GM21619 (cell line): ENCODE measurements at regions not wholly inside any gene's neighbourhood (a gene's known extent, or its start where the extent isn't known, plus 50 kb on each side); places are given as distances from the start of the nearest gene placed in this dataset.

Experiments used
- ATAC-seq: cut with Tn5 transposase; IDR thresholded peaks from one replicate; pipeline ENCODE4 v1.9.1; 2021; ENCODE audit not compliant: unreplicated experiment

DNA sequence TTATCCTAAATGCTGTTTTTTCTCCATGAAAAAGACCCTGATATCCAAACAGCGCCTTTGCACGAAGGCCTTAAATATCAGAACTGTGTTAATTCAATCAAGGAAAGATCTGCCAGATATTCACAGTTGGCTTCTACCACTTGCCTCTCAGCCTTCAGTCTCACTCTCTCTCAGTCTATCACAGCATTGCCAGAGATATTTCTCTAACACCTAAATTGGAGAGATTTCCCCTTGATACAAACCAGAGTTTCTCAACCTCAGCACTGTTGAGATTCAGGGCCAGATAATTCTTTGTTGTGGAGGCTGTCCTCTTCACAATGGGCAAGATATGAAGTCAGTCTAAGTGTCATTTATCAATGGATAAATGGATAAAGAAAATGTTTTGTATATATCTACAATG is 454.1 kb upstream of the MAF start:
- ATAC-seq: no peak

DNA sequence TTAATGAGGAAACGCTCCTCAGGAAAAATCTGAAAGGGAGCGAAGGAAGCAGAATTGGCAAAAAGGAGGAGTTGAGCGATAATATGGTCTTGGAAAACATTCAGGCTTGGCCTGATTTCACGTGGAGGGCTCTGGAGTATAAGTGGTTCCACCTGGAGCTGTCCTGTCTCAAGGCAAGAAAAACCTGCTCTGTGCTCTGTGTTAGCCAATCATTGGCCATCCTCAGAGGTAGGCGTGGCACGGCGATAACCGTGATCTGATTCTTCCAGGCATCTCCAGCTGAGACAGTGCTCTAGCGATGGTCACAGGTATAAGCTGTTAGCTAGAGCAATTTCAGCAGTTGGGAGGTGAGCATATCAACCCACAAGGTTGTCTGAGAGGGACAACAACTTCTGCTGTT is 450.5 kb upstream of the MAF start:
- ATAC-seq: no peak

DNA sequence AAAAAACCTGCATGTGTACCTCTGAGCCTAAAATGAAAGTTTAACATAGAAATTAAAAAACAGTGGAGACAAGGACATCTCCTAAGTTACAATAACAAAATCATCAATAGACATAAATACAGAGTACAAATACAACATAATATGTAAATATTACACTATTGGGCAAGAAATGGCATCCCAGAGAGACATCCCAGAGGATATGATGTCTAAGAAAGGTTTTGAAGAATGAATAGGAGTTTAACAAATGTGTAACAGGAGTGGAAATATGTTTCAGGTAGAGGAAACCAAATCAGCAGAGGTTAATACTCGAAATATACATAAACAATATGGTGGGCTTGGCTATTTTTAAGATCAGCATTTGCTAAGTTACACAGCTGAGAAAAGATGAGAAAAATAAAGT is 447.7 kb upstream of the MAF start:
- no peak for ATAC-seq

DNA sequence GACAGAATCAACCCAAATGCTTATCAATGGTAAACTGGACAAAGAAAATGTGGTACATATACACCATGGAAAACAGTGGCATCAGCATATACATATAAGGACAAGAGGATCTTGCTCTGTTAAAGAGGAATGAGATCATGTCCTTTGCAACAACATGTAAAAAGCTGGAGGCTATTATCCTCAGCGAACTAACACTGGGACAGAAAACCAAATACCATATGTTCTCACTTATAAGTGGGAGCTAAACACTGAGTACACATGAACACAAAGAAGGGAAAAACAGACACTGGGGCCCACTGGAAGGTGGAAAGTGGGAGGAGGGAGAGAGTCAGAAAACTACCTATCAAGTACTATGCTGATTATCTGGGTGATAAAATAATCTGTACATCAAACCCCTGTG is 447.3 kb upstream of the MAF start:
- no peak for ATAC-seq

DNA sequence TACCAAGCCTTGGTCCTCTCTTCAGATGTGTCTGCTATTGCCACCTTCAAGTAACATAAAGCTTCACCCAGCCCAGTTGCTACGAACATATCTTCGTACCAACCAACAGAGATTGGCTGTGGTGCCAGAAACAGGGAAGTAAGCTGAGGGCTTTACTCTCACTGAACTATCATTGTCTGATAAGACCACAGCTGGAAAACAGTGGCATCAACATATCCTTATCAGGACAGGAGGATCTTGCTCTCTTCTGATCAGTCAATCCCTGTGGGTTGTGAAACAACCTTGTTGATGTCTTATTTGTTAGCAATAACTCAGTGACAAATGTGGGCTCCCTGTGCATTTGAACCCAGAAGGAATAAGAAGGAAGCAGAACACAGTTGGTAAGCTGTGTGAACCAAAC is 446.3 kb upstream of the MAF start:
- no peak for ATAC-seq

DNA sequence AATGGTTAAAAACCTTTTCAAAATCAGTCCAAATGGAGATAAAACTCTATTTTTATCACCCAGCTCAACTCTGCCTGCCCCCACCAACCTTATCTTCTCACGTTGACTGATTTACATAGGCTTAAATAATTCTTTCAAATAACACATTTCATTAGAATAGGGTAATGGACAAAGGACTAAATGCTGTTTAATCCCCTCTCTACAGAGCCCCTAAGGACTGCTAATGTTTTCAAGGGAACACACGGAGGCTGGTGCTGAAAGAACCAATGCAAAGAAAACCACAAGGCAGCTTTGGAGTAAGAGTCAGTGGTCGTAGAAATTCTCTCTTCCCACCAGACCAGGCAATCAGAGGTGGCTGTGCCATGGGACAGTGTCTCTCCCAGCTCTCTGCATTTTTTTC is 445.7 kb upstream of the MAF start:
- ATAC-seq: no peak

DNA sequence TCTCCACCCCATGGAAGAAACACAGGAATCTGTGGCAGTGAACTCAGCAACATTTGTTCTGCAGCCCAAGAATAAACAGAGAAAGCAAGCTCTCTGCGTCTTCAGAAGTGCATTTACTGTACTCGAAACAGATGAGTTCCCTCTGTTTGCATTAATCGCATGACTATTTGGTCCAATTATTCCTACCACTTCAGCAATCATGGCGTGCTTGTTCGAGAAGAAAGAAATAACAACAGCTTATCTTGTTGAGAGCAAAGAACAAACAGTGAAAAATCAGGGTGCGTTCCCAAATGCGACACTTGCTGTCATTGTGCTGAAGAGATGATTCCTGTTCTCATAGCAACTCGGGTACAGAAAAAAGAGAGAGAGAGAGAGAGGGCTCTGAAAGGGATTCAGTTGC is 445.3 kb upstream of the MAF start:
- ATAC-seq: no peak

DNA sequence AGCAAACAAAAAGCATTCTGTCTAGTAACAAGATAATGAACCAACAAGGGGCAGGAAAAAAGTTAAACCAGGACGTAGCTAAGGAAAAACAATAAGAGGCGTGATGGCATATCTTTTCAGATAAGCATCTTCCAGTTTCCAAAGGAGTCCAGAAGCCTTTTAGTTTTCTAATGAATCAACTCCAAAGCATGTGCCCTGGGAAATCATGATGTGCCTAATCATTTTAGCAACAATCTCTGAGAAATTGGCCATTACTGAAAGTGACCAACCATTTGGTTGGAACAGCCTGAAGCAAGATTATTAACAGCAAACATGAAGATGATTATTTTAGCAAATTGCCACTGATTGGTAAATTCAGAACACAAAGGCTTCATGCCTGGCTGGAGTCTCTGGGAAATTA is 440.9 kb upstream of the MAF start:
- ATAC-seq: no peak

DNA sequence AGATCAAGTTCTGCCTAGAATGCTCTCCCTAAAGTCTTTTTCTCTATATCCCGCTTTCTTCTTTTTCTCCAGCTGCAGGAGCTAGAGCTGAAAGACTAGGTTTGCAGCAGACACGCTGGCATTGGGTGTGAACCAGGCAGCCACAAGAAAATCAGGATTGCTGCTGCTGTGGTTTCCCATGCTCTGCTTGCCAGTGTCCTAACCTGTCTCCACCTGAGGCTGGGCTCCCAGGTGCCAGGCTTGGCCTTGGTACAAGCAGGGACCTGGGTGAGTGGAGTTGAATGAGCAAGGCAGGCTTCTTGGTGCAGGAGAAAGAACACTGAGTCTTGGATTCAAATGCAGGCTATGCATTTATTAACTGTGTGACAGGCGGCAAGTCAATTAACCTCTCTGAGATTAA is 440.3 kb upstream of the MAF start:
- no peak for ATAC-seq

DNA sequence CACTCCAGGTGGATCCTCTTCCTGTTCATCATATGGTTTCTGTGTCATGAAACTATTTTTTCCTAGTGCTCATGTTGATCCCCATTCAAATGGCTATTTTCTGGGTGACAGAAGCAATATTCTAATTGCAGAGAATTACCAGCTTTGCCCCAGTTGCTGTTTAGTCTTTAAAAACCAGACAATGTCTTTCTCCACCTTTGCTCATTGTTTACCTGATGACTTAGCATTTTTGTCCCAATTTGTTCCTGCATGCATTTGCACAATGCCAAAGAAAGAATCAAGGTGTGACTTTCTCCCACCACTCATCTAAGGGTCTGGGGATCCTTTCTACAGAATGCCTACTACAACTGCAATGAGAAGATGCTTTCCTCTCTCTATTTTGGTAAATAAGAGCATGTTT is 439.9 kb upstream of the MAF start:
- no peak for ATAC-seq

DNA sequence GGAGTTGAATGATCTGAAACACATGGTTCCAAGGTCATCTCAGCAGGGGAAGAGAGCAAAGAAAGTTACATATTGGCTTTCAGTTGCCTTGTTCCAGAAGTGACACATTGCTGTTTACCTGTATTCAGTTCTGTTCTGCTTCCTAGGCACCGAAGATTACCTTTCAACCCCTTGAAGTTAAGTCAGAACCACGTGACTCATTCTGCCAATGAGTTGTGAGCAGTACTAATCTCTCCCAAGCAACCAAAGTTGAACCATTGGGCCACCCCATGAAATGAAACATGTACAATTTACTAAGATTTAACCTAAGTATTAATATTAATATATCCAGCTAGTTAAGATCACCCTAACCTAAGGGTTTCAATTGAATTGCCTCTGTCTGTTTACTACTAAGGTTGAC is 439.2 kb upstream of the MAF start:
- ATAC-seq: no peak

DNA sequence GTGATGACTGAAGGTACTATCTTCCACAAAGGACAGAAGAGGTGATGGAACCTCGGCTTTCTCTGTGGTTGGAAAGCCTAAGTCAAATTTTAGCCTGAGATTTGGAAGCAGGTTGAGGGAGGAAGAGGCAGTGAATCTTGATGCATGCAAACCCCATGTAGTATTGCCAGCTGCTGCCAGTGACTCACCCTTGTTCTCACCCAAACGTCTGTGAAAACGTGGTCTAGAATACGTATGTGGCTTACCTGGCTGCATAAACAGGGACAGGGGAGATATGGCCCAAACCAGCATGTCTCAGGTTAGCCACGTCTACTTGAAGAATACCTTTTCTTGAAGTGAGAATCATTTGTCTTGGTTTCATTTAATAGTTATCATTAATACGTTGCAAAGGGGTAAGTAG is 438.0 kb upstream of the MAF start:
- ATAC-seq: no peak

DNA sequence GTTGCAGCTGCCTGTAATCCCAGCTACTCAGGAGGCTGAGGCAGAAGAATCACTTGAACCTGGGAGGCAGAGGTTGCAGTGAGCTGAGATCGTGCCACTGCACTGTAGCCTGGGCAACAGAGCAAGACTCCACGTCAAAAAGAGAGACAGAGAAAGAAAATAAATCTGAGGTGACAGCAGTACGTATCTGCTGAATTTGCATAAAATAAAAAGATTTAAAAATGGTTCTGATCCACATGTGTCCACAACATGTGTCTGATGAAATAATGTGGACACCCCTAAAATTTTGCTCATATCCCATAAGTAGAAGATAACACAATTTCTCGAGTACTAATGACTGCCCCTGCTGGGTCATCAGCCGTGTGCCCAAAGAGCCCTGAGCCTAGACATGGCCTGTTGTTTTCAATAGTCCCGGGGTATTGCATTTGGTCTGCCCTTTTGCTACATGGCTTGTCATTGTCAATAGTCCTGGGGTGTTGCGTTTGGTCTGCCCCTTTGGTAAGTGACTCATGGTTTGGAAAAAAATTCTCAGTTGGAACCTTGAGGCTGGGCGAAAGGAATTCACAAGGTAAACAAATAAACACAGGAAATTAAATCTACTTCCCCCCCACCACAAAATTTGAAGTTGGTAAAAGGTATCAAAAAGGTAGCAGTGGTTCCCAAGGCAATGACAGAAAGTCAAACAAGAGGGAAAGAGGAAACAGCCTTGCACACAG is 434.6 kb upstream of the MAF start:
- ATAC-seq: no peak

DNA sequence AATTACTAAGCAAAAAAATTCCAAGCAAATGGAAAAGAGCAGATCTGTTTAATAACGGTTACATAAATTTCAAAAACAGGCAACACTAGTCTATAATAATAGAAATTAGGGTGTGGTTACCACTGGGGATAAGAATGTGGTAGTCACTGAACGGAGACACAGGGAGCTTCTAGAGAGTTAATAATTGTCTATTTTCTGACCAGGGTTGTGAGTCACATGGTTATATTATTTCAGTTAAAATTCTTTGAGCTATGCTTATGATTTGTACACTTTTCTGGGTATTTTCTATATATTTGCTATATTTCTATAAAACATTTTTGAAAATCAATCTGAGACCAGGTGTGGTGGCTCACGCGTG is 433.9 kb upstream of the MAF start:
- ATAC-seq: no peak

DNA sequence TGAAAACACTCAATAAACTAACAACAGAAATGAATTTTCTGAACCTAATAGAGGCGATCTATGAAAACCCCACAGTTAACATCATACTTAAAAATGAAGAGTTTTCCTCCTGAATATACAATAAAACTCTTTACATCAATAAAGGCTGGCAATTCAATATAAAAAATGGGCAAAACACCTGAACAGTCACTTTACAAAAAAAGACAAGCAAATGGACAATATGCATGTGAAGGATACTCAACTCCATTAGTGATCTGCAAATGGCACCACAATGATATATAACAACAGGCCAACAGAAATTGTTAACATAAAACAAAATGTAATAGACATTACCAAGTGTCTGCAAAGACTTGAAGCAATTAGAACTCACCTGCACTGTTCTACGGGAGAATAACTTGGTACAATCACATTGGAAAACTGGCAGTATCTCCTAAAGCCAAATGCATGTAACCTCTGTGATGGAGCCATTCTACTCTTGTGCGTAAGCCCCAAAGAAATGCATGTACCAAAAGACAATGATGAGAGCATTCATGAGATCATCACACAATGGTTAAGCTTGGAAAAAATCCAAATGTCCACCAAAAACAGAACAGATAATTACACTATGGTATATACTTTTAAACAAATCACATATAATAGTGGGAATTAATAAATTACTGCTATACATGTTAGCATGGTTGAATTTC is 433.4 kb upstream of the MAF start:
- ATAC-seq: no peak

DNA sequence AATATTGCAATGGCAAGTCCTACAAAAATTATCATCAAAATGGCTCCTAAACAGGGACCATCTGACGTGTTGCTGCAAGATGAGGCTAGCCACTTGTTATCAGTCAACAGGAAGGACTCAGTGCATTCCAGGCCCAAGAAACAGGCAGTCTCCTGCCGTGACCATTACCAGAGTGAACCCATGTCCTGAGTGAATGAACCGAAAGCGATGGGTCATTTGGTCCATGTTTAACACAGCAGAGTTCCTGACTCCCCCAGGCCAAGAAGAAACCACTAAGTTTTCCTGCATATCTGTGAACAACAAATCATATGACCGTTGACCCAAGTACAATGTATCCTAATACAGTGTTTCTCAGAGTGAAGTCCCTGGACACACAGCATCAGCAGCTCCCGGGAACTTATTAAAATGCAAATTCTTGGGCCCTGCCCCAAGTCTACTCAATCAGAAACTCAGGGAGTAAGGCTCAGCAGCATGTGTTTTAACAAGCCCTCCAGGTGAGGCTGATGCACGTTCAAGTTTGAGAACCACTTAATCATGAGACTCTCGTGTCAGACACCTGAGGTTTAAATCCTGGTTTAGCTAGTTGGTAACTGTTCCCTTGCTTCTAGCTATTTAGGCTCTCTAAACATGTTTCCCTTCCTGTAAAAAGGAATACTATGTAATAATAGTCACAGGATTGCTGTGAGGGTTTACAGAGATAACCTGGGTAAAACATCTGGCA is 429.4 kb upstream of the MAF start:
- ATAC-seq: no peak

DNA sequence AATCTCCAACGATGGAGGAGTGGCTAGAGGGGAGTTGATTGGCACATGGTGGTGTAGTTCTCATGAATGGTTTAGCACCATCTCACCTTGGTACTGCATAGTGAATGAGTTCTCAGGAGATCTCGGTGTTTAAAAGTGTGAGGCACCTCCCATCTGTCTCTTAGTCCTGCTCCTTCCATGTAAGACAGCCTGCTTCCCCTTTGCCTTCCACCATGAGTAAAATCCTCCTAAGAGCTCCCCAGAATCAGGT is 428.8 kb upstream of the MAF start:
- ATAC-seq: no peak

DNA sequence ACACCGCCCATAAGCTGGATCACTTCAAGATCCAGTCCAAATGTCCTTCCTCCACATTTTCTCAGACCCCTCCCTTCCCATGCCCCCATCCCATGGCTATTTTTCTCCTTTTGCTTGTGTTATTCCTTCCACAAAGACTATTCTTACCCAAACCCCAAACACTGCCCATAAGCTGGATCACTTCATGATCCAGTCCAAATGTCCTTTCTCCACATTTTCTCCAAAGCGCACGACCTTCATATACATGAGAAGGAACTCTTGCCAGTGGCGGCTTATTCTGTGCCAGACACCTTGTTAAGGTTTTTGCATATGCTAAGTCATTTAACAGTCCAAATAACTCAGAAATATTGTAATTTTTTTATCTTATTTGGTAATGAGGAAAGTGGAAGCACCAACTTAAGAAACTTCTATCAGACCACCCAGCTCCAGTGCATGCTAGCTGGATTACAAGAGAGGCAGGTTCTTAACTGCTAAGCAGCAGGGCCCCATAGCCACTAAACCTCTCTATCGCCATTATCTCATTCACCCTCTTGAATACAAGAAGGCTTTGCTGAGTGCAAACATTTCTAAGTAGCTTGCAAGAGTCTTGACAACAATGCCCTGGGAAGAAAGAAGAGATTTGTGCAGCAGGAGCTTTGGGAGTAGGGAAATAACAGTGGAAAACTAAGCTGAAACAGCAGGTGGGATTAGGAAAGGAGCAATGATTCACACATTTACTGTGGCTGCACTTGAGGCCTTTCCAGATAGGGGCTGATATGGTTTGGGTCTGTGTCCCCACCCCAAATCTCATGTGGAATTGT is 428.2 kb upstream of the MAF start:
- no peak for ATAC-seq

DNA sequence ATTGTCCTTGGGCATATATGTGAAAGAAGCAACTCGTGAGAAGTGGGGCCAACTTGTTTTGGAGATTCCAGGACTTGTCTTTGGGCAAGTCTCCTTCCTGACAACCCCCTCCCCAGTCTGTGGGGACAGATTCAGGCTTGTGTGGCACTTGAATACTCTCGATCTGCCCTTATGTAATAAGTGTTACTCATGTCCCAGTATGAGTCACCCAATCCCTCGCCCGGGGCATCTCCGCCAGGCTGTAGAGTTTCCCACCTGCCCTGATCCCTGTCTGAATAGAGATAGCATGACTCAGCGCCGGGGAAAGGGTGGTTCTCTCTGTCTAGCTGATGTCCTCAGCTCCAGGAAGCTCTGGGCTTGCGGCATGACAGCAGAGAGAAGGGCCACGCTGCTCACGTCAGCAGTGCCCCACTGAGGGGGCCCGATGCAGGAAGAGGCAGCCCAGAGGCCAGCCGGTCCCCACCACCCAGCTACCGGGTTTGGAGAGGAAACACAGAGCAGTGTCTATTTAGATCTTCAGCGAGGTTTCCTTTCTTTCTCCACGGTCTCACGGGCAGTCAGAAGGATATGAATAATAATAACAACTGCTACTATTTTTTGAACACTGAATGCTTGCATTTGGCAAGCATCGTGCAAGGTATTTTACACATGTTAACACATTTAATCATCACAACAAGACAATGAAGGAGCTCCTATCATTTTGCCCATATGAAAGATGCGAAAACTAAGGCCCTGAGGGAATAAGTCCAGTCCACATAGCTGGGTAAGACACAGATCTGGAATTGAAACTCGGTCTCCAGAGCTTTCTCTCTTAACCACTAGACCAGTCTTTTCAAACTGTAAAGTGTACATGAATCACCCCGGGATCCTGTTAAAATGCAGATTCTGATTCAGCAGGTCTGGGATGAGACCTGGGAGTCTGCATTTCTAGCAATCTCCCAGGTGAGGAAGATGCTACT is 426.7 kb upstream of the MAF start:
- peak; percentile 84 for ATAC-seq

DNA sequence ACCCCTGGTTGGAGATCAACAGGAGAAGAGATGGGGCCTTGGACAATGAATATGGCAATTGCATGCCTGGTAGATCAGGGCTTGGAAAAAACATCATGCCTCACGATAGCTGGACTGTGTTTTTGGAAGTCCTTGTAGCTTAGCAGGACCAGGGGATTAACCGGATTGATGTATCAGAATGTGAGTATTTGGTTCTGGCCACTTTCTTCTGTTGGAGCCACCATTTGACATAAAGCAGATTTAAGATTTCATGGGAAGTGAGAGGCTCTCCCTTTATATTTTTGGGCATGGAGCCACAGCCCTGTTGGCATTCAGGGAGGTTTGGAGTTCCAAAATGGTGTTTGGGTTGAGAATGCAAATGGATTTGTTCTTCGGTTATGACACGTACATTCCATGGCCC is 424.7 kb upstream of the MAF start:
- ATAC-seq: no peak

DNA sequence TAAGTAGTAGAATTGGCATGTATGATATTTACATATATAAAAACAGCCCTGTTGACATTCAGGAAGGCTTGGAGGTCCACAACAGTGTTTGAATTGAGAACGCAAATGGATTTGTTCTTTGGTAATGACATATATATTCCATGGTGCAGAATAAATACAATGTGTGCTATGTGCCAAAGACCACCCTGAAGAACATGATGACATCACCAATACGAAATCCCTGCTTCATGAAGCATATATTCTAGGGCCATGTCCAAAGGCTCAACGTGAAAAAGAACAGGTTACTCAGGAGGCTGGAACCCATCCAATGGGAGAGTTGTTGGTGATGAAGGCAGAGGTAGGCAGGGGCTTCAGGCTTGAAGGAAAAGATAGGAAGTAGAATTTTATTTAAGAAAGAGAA is 423.9 kb upstream of the MAF start:
- ATAC-seq: no peak
